KMS-11 (cell line): ENCODE measurements at regions not wholly inside any gene's neighbourhood (a gene's known extent, or its start where the extent isn't known, plus 50 kb on each side); places are given as distances from the start of the nearest gene placed in this dataset.

Source experiments
- H2AFZ ChIP-seq: fragments of 200-600 bp; sonication (generic); 2 replicates; pipeline ENCODE4 v1.6.1; 2016; ENCODE audit warnings: antibody characterized with exemption, mixed run types, low read depth
- H3K27ac ChIP-seq: fragments of 200-600 bp; sonication (generic); 2 replicates; pipeline ENCODE4 v1.6.1; 2016; ENCODE audit warnings: mild to moderate bottlenecking, mixed run types
- H3K27me3 ChIP-seq: fragments of 200-600 bp; sonication (generic); 2 replicates; pipeline ENCODE4 v1.6.1; 2017; ENCODE audit warnings: mild to moderate bottlenecking, low read depth, mixed run types, moderate library complexity; ENCODE audit not compliant: insufficient read depth
- H3K36me3 ChIP-seq: fragments of 200-600 bp; sonication (generic); 2 replicates; pipeline ENCODE4 v1.6.1; 2017; ENCODE audit warnings: mild to moderate bottlenecking, mixed run types; ENCODE audit not compliant: insufficient read depth
- H3K4me1 ChIP-seq: fragments of 200-600 bp; sonication (generic); 2 replicates; pipeline ENCODE4 v1.6.1; 2016; ENCODE audit warnings: mild to moderate bottlenecking, low read depth, mixed run types; ENCODE audit not compliant: poor library complexity, severe bottlenecking
- H3K4me2 ChIP-seq: fragments of 200-600 bp; sonication (generic); 2 replicates; pipeline ENCODE4 v1.7.0; 2016; ENCODE audit warnings: mild to moderate bottlenecking, mixed run types
- H3K4me3 ChIP-seq: fragments of 200-600 bp; sonication (generic); IDR thresholded peaks from 2 replicates; pipeline ENCODE4 v1.6.1; 2017; ENCODE audit warnings: low read depth, low read length, mixed read lengths; ENCODE audit not compliant: insufficient read depth
- H3K79me2 ChIP-seq: fragments of 200-600 bp; sonication (generic); 2 replicates; pipeline ENCODE4 v1.6.1; 2016; ENCODE audit warnings: low read depth, mixed run types; ENCODE audit not compliant: insufficient read depth
- H3K9ac ChIP-seq: fragments of 200-600 bp; sonication (generic); 2 replicates; pipeline ENCODE4 v1.6.1; 2016; ENCODE audit warnings: mild to moderate bottlenecking, mixed run types
- H4K20me1 ChIP-seq: fragments of 200-600 bp; sonication (generic); 2 replicates; pipeline ENCODE4 v1.6.1; 2016; ENCODE audit warnings: mild to moderate bottlenecking, mixed run types; ENCODE audit not compliant: insufficient read depth
- TF ChIP-seq, protein P1 (sequence below): fragments of 200-600 bp; sonication (generic); conservative IDR thresholded peaks from 2 replicates; pipeline ENCODE4 v1.6.1; 2017; ENCODE audit warnings: low read depth, mild to moderate bottlenecking, antibody characterized with exemption, low read length, moderate library complexity, mixed read lengths

GRCh38 chr13:91214031-91214430, 133.5 kb upstream of the MIR17HG start:
- H2AFZ ChIP-seq, result no peak overlapping the region
- TF ChIP-seq, protein P1, sequence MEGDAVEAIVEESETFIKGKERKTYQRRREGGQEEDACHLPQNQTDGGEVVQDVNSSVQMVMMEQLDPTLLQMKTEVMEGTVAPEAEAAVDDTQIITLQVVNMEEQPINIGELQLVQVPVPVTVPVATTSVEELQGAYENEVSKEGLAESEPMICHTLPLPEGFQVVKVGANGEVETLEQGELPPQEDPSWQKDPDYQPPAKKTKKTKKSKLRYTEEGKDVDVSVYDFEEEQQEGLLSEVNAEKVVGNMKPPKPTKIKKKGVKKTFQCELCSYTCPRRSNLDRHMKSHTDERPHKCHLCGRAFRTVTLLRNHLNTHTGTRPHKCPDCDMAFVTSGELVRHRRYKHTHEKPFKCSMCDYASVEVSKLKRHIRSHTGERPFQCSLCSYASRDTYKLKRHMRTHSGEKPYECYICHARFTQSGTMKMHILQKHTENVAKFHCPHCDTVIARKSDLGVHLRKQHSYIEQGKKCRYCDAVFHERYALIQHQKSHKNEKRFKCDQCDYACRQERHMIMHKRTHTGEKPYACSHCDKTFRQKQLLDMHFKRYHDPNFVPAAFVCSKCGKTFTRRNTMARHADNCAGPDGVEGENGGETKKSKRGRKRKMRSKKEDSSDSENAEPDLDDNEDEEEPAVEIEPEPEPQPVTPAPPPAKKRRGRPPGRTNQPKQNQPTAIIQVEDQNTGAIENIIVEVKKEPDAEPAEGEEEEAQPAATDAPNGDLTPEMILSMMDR, result no peak
- no peaks in the 10 kb centered on the region for H3K27me3 ChIP-seq
- H3K4me2 ChIP-seq, result no peak overlapping the region
- no peaks in the 10 kb centered on the region for H3K79me2 ChIP-seq
- no peak overlapping the region for H3K27ac ChIP-seq
- H3K9ac ChIP-seq, result no peak overlapping the region
- H3K4me3 ChIP-seq, result no peak overlapping the region
- H3K36me3 ChIP-seq, result no peaks in the 10 kb centered on the region
- H3K4me1 ChIP-seq, result no peaks in the 10 kb centered on the region
- H4K20me1 ChIP-seq, result no peaks in the 10 kb centered on the region

DNA sequence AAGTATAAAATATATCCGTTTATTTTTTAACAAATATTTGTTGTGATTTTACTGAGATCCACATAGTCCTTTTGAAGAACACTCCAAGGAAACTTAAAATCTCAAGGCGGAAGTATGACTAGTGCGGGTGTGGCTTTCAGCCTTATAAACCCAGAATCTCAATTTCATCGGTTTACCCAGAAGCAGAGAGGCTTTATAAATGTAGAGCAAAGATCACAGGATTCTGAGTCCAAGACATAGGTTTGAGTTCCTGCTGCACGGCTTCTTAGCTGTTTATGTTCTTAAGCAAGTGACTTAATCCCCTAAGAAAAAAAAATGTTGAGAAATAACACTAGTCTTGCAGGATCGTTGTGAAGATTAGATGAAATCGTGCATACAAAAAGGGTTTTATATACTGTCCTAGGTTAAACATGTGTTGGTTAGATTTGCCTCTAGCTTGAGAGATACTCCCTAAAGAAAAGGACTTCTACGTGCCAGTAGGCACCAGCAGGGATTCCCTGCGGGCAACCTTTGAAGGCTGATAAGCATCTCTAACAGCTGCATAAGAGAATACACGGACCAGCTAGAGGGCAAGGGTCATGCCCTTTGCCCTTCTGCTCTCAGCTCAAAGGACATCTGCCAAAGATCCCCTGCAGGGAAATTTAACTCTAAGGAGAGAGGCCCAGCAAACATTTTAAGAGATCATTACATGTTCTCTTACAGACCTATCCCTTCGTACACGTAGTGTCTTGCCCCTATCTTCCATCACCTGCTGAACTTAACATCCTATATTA, 130.4 kb upstream of the MIR17HG start:
- H4K20me1 ChIP-seq, result no peaks in the 10 kb centered on the region
- no peaks in the 10 kb centered on the region for H3K4me1 ChIP-seq
- no peak overlapping the region for H2AFZ ChIP-seq
- H3K79me2 ChIP-seq, result no peaks in the 10 kb centered on the region
- TF ChIP-seq, protein P1, result no peak
- H3K27me3 ChIP-seq, result no peaks in the 10 kb centered on the region
- no peaks in the 10 kb centered on the region for H3K36me3 ChIP-seq
- no peak overlapping the region for H3K9ac ChIP-seq
- H3K27ac ChIP-seq, result no peak overlapping the region
- H3K4me2 ChIP-seq, result no peak overlapping the region
- H3K4me3 ChIP-seq, result no peak overlapping the region

DNA sequence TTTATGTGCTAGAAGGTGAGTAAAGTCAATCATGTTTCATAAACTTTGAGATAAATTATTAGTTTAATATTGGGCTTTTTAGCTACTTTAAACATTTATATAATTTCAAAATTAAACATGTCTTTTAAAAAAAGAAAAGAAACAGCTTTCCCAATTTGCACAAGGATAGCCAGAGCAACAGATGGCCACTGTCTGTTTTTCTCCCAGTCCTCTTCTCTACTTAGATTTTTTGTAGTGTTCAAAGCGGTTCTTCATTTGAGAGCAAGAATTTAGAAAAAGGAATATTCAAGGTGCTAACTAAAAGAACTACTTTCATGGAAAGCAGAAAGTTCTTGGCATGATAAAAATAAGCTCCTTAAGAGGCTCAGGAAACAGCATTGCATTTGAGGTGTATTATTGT, 128.3 kb upstream of the MIR17HG start:
- Histone ChIP-seq H3K4me2 (no peak overlapping the region), H3K27me3 (no peaks in the 10 kb centered on the region), H2AFZ (no peak overlapping the region), H3K4me3 (no peak overlapping the region), H3K9ac (no peak overlapping the region), H3K4me1 (no peaks in the 10 kb centered on the region), H3K36me3 (no peaks in the 10 kb centered on the region), H3K27ac (no peak overlapping the region), H4K20me1 (no peaks in the 10 kb centered on the region), H3K79me2 (no peaks in the 10 kb centered on the region)
- TF ChIP-seq, protein P1, result no peak

GRCh38 chr13:91220872-91221271, 126.6 kb upstream of the MIR17HG start:
- no peak overlapping the region for H2AFZ ChIP-seq
- H4K20me1 ChIP-seq, result no peaks in the 10 kb centered on the region
- no peaks in the 10 kb centered on the region for H3K4me1 ChIP-seq
- no peak overlapping the region for H3K27ac ChIP-seq
- no peak overlapping the region for H3K4me2 ChIP-seq
- H3K79me2 ChIP-seq, result no peaks in the 10 kb centered on the region
- TF ChIP-seq, protein P1, result no peak
- no peaks in the 10 kb centered on the region for H3K27me3 ChIP-seq
- no peak overlapping the region for H3K9ac ChIP-seq
- H3K4me3 ChIP-seq, result no peak overlapping the region
- H3K36me3 ChIP-seq, result no peaks in the 10 kb centered on the region
